Activated B cell treated with CpG ODN at 0.5 μM for 24 hours (primary cell): ENCODE measurements at regions not wholly inside any gene's neighbourhood (a gene's known extent, or its start where the extent isn't known, plus 50 kb on each side); places are given as distances from the start of the nearest gene placed in this dataset.

Experiments
- ATAC-seq: fragments of 200-7000 bp; cut with Tn5 transposase; one replicate; pipeline ENCODE4 v1.10.0; 2021; ENCODE audit warnings: low read depth, mild to moderate bottlenecking, moderate library complexity
- CTCF ChIA-PET: fragments of 350-600 bp; sonication (Branson Sonifier 250); formaldehyde crosslinking; loops from one replicate; lab custom pipeline; 2021; ENCODE audit warnings: antibody characterized with exemption; lab: Charles Lee
- POLR2A ChIA-PET: fragments of 350-600 bp; sonication (Branson Sonifier 250); formaldehyde crosslinking; loops from one replicate; lab custom pipeline; 2021; ENCODE audit warnings: antibody characterized with exemption; lab: Charles Lee
- DNase-seq: peaks from one replicate; pipeline ENCODE4 v3.0.0; 2022
- H3K27ac Mint-ChIP-seq: one replicate; pipeline ENCODE4 v1.8.0; 2020; ENCODE audit warnings: mixed read lengths
- H3K27me3 Mint-ChIP-seq: one replicate; pipeline ENCODE4 v1.8.0; 2021; ENCODE audit warnings: mixed read lengths
- H3K36me3 Mint-ChIP-seq: one replicate; pipeline ENCODE4 v1.8.0; 2021; ENCODE audit warnings: low read depth, mixed read lengths
- H3K4me1 Mint-ChIP-seq: one replicate; pipeline ENCODE4 v1.8.0; 2021; ENCODE audit warnings: mixed read lengths
- H3K4me3 Mint-ChIP-seq: one replicate; pipeline ENCODE4 v1.8.0; 2020; ENCODE audit warnings: mild to moderate bottlenecking, mixed read lengths
- H3K9me3 Mint-ChIP-seq: one replicate; pipeline ENCODE4 v1.8.0; 2020; ENCODE audit warnings: mixed read lengths
- CTCF ChIP-seq: fragments of 200-600 bp; IDR thresholded peaks from one replicate; pipeline ENCODE4 v1.8.0; 2022; ENCODE audit warnings: antibody characterized with exemption, mild to moderate bottlenecking
- intact Hi-C: fragments of 100-400 bp; cut with micrococcal nuclease; formaldehyde crosslinking; loops from one replicate; pipeline ENCODE4 v1.15.1; 2024

DNA sequence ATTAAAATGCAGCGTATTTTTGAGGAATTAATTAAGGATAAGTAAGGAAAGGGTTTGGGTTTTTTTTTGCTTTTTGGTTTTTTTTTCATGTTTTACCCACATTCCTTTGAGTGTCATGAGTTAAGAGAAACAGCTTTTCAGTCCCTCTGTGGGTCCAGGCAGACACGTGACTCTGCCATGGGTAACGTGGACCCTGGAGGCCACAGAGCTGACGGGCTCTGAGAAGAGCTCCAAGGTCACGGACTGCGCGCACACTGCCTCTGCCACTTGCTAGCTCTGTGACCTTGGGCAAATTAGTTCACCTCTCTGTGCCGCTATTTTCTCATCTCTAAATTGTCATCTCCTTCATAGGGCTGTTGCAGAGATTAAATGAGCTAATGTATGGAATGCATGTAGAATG lies 588.2 kb upstream of the CDH11 start:
- no peaks in the 10 kb centered on the region for H3K27me3 Mint-ChIP-seq
- intact Hi-C loops = no loop called here
- H3K4me1 Mint-ChIP-seq = no peaks in the 10 kb centered on the region
- H3K36me3 Mint-ChIP-seq = no peaks in the 10 kb centered on the region
- DNase-seq (no peak), ATAC-seq (no peak)
- H3K27ac Mint-ChIP-seq = no peak overlapping the region
- ChIA-PET POLR2A (no interaction called here), CTCF (interaction anchor here (0.6 kb wide), 1 partner anchor 11 kb away, joined by 3 read pairs; no protein-coding TSS in a partner anchor)
- TF ChIP-seq CTCF = no peak
- no peak overlapping the region for H3K4me3 Mint-ChIP-seq
- no peaks in the 10 kb centered on the region for H3K9me3 Mint-ChIP-seq

- POLR2A ChIA-PET = no interaction called here
- Mint-ChIP-seq H3K9me3 (peaks cover 4% of the 10 kb centered on the region), H3K27ac (no peak overlapping the region), H3K27me3 (no peaks in the 10 kb centered on the region), H3K36me3 (no peaks in the 10 kb centered on the region), H3K4me1 (no peaks in the 10 kb centered on the region), H3K4me3 (no peak overlapping the region)
- CTCF ChIA-PET = no interaction called here
- DNase-seq (no peak), ATAC-seq (no peak)
- TF ChIP-seq CTCF = no peak
- intact Hi-C loops = no loop called here
Observed at GRCh38 chr16:65704866-65705265, 583.0 kb upstream of the CDH11 start.

GRCh38 chr16:65702707-65703402 lies 581.0 kb upstream of the CDH11 start:
- DNase-seq (no peak), ATAC-seq (no peak)
- ChIA-PET POLR2A (no interaction called here), CTCF (no interaction called here)
- peaks cover 4% of the 10 kb centered on the region for H3K9me3 Mint-ChIP-seq
- H3K27me3 Mint-ChIP-seq = no peaks in the 10 kb centered on the region
- H3K27ac Mint-ChIP-seq = no peak overlapping the region
- H3K4me3 Mint-ChIP-seq = no peak overlapping the region
- no peaks in the 10 kb centered on the region for H3K36me3 Mint-ChIP-seq
- H3K4me1 Mint-ChIP-seq = no peaks in the 10 kb centered on the region
- TF ChIP-seq CTCF = no peak
- intact Hi-C loops = no loop called here

DNA sequence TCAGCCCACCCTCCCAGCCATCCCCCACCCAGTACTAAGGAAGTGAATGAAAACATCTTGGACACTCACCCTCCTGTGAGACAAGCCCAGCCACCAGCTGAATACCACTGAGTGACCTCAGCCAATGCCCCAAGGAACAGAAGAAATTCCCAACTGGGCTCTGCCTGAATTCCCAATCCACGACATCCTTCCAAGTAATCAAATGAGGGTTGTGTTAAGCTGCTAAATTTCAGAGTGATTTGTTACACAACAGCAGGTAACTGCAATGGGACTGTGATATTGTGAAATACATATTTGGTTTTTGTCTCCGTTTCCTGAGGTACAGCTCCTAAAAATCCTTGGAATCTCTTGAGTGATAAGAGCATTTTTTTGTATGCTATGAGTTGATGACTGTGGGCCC lies 578.7 kb upstream of the CDH11 start:
- H3K9me3 Mint-ChIP-seq = peaks cover 6% of the 10 kb centered on the region
- DNase-seq = no peak
- H3K4me3 Mint-ChIP-seq = no peak overlapping the region
- no peaks in the 10 kb centered on the region for H3K27me3 Mint-ChIP-seq
- ATAC-seq = no peak
- intact Hi-C loops = no loop called here
- ChIA-PET POLR2A (no interaction called here), CTCF (no interaction called here)
- H3K36me3 Mint-ChIP-seq = no peaks in the 10 kb centered on the region
- H3K4me1 Mint-ChIP-seq = no peaks in the 10 kb centered on the region
- no peak for TF ChIP-seq CTCF
- no peak overlapping the region for H3K27ac Mint-ChIP-seq

DNA sequence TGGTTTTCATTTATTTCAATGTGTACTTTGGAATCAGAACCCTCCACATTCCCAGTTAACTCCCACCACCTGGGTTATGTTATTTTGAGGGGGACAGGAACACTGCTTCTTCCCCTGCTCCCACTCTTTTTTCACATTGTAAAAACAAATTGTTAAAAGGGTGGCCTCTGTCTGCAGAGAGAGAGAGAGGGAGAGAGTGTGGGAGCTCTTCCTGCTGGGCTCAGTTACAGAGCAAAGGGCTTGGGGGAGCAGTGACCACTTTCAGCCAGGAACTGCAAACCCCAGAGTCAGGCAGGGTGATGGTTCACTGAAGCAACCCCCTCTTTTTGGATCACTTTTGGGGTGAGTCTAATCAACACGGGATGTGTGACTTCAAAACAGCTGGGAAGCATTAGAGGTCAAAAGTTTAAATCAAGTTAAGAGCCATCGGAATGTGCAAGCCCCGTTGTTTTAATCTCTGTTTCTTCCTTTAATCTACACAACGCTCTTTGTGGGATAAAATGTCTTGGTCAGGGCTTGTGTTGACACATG lies 577.0 kb upstream of the CDH11 start:
- Mint-ChIP-seq H3K27ac (no peak overlapping the region), H3K27me3 (no peaks in the 10 kb centered on the region), H3K9me3 (peaks cover 6% of the 10 kb centered on the region), H3K4me3 (no peak overlapping the region), H3K36me3 (no peaks in the 10 kb centered on the region), H3K4me1 (no peaks in the 10 kb centered on the region)
- no peak for TF ChIP-seq CTCF
- POLR2A ChIA-PET = no interaction called here
- DNase-seq (no peak), ATAC-seq (no peak)
- intact Hi-C loops = no loop called here
- CTCF ChIA-PET = no interaction called here
